SK-N-SH treated with all-trans-retinoic acid at 6 μM for 48 hours (cell line): ENCODE measurements at regions not wholly inside any gene's neighbourhood (a gene's known extent, or its start where the extent isn't known, plus 50 kb on each side); places are given as distances from the start of the nearest gene placed in this dataset.

ENCODE experiments used
- ATAC-seq: fragments of 200-7000 bp; cut with Tn5 transposase; 3 replicates; pipeline ENCODE4 v1.9.1; 2020; ENCODE audit warnings: mild to moderate bottlenecking, moderate library complexity
- ARNTL ChIP-seq: fragments of 450-650 bp; formaldehyde crosslinking; IDR thresholded peaks from 2 replicates; pipeline ENCODE4 v1.5.0; 2020; ENCODE audit warnings: low read depth, mild to moderate bottlenecking, moderate library complexity, borderline replicate concordance
- BACH2 ChIP-seq: fragments of 250-450 bp; sonication (Bioruptor Pico); IDR thresholded peaks from 2 replicates; pipeline ENCODE4 v1.9.0; 2021; ENCODE audit warnings: mild to moderate bottlenecking, borderline replicate concordance
- ESRRG ChIP-seq: fragments of 250-450 bp; sonication (Bioruptor Pico); IDR thresholded peaks from 2 replicates; pipeline ENCODE4 v1.6.1; 2021; ENCODE audit warnings: mild to moderate bottlenecking
- GLIS3 ChIP-seq: fragments of 250-450 bp; sonication (Bioruptor Pico); IDR thresholded peaks from 2 replicates; pipeline ENCODE4 v1.5.0; 2020; ENCODE audit warnings: mild to moderate bottlenecking, moderate library complexity
- OSR1 ChIP-seq: fragments of 250-450 bp; sonication (Bioruptor Pico); IDR thresholded peaks from 2 replicates; pipeline ENCODE4 v1.8.0; 2022; ENCODE audit warnings: moderate library complexity, mild to moderate bottlenecking, inconsistent platforms
- PATZ1 ChIP-seq: fragments of 250-450 bp; sonication (Bioruptor Pico); IDR thresholded peaks from 2 replicates; pipeline ENCODE4 v1.8.0; 2020; ENCODE audit warnings: mild to moderate bottlenecking, moderate library complexity, borderline replicate concordance
- PPARA ChIP-seq: fragments of 250-450 bp; sonication (Bioruptor Pico); IDR thresholded peaks from 2 replicates; pipeline ENCODE4 v1.5.0; 2020; ENCODE audit warnings: mild to moderate bottlenecking, borderline replicate concordance
- RARB ChIP-seq: fragments of 250-450 bp; sonication (Bioruptor Pico); IDR thresholded peaks from 2 replicates; pipeline ENCODE4 v1.8.0; 2021; ENCODE audit warnings: mild to moderate bottlenecking, moderate library complexity
- SNAI2 ChIP-seq: fragments of 250-450 bp; sonication (Bioruptor Pico); IDR thresholded peaks from 2 replicates; pipeline ENCODE4 v1.5.0; 2020; ENCODE audit warnings: mild to moderate bottlenecking, moderate library complexity
- TCF4 ChIP-seq: fragments of 250-450 bp; sonication (Bioruptor Pico); IDR thresholded peaks from 2 replicates; pipeline ENCODE4 v1.8.0; 2021; ENCODE audit warnings: mild to moderate bottlenecking, moderate library complexity, borderline replicate concordance
- TOX ChIP-seq: fragments of 250-450 bp; sonication (Bioruptor Pico); IDR thresholded peaks from 2 replicates; pipeline ENCODE4 v1.8.0; 2021; ENCODE audit warnings: mild to moderate bottlenecking, moderate library complexity, borderline replicate concordance
- TSHZ2 ChIP-seq: fragments of 250-450 bp; sonication (Bioruptor Pico); IDR thresholded peaks from 2 replicates; pipeline ENCODE4 v1.5.0; 2020; ENCODE audit warnings: mild to moderate bottlenecking, moderate library complexity
- ZC3H10 ChIP-seq: fragments of 250-450 bp; sonication (Bioruptor Pico); IDR thresholded peaks from 2 replicates; pipeline ENCODE4 v1.5.1; 2021; ENCODE audit warnings: mild to moderate bottlenecking, moderate library complexity
- ZFP3 ChIP-seq: fragments of 250-450 bp; sonication (Bioruptor Pico); IDR thresholded peaks from 2 replicates; pipeline ENCODE4 v1.5.0; 2020; ENCODE audit warnings: mild to moderate bottlenecking, moderate library complexity
- ZFP30 ChIP-seq: fragments of 450-650 bp; formaldehyde crosslinking; IDR thresholded peaks from 2 replicates; pipeline ENCODE4 v1.5.0; 2022; ENCODE audit warnings: mild to moderate bottlenecking, moderate library complexity
- ZNF565 ChIP-seq: fragments of 450-650 bp; formaldehyde crosslinking; conservative IDR thresholded peaks from 2 replicates; pipeline ENCODE4 v1.5.0; 2020; ENCODE audit warnings: low read depth, mild to moderate bottlenecking, moderate library complexity
- ZNF8 ChIP-seq: fragments of 450-650 bp; formaldehyde crosslinking; IDR thresholded peaks from 2 replicates; pipeline ENCODE4 v1.5.0; 2020; ENCODE audit warnings: mild to moderate bottlenecking, moderate library complexity
- TF ChIP-seq, protein P1 (sequence below): fragments of 250-450 bp; sonication (Bioruptor Pico); IDR thresholded peaks from 2 replicates; pipeline ENCODE4 v1.5.1; 2020; ENCODE audit warnings: low read depth, mild to moderate bottlenecking, moderate library complexity

DNA sequence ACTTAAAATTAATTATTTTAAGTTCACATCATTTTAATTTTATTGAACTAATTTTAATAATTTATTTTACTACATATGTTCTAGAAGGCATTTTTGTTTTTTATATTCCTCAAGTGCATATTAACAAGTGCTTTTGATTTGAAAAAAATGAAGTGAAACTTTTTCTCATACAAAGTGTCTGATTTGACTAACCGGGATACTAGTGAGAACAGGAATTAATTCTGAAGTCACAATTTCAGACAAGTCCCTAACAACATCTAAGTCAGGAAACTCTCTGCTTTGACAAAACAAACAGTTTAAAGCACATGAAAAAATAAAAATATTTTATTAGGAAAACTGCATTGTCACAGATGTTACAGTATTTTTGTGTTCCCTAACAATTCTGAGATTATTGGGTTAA, 1166.3 kb upstream of the CITED2 start (continued):
- TF ChIP-seq, protein P1, sequence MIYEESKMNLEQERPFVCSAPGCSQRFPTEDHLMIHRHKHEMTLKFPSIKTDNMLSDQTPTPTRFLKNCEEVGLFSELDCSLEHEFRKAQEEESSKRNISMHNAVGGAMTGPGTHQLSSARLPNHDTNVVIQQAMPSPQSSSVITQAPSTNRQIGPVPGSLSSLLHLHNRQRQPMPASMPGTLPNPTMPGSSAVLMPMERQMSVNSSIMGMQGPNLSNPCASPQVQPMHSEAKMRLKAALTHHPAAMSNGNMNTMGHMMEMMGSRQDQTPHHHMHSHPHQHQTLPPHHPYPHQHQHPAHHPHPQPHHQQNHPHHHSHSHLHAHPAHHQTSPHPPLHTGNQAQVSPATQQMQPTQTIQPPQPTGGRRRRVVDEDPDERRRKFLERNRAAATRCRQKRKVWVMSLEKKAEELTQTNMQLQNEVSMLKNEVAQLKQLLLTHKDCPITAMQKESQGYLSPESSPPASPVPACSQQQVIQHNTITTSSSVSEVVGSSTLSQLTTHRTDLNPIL (CRISPR knock-in tag) = no peak
- no peak for TF ChIP-seq ZC3H10 (CRISPR knock-in tag)

- TF ChIP-seq, protein P1 (CRISPR knock-in tag) = no peak
- no peak for TF ChIP-seq TOX (CRISPR knock-in tag)
- 0 out of 2 replicates have a peak, but pooled peaks have one; percentile 32 for TF ChIP-seq OSR1
- ATAC-seq = peak; percentile 28; the same call in 2 of the 3 replicates
Observed at GRCh38 chr6:140538926-140539325, 1164.5 kb upstream of the CITED2 start.

DNA sequence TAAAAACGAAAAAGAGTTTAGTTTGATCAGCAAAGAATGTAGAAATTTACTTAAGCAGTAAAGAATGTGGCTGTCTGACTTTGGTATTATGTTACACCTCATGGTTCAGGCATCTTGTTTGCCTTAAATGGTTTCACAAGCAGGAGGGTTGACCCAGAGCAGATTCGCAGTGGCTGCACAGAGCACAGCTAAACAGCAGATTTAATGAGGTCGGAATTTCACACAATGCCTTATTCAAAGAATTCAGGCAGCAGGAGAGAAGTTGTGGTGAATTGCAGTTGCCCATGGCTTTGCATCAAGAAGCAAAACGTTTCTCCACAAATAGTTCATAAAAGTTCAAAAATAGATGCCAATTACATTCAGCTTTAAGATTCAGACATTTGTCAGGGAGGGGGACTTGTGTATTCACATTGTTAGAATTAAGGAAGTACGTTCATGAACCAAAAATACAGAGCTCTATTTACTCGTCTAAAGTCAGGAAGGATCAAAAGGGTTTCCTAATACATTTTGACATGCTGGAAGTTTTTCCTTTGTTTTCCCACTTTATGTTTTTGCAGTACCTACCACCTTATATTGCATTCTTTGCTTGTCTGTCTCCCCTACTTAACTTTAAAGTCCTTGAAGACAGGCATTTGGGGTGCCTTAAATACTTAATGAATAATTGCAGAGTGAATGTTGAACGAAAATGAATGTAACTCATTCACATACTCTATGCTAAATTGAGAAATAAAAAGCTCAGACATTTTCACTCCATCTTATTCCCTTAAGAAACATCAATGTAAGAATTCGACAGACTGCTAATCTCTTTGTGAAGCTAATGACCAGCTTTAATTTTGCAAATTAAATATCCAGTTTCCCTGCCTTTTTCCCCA, 1163.6 kb upstream of the CITED2 start:
- TF ChIP-seq ZC3H10 (CRISPR knock-in tag) (0 out of 2 replicates have a peak, but pooled peaks have one; percentile 6), SNAI2 (CRISPR knock-in tag) (no peak)
- peak; percentile 95 for ATAC-seq

DNA sequence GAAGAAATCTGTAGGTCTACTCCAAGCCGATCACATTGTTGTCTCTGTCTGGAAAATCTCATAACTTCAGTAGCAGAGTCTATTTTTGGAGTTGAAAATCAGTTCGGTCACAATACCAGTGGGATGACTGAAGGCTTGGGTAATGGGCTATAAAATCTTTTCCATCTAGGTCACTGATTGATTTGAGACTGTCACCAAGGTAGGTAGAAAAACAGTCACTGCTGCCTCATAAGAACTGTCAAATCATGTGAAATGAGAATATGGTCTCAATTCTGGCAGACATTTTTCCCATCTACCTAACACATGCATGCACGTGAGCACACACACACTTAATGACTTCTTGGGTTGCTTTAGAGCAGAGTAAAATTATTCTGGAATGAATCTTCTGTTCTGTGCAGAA, 1162.8 kb upstream of the CITED2 start:
- ATAC-seq = peak; percentile 24

GRCh38 chr6:140535511-140535910, 1161.1 kb upstream of the CITED2 start:
- ATAC-seq = no peak
- TF ChIP-seq TCF4 (CRISPR knock-in tag) (no peak), ZFP30 (CRISPR knock-in tag) (no peak), SNAI2 (CRISPR knock-in tag) (no peak), TSHZ2 (CRISPR knock-in tag) (no peak), ZFP3 (CRISPR knock-in tag) (no peak), ESRRG (CRISPR knock-in tag) (no peak), ZNF565 (CRISPR knock-in tag) (no peak), ZC3H10 (CRISPR knock-in tag) (no peak)
- TF ChIP-seq, protein P1 (CRISPR knock-in tag) = no peak

More for the DNA sequence above, 1162.8 kb upstream of the CITED2 start:
- TF ChIP-seq BACH2 (CRISPR knock-in tag) = no peak
- TF ChIP-seq ESRRG (CRISPR knock-in tag) = no peak
- TF ChIP-seq PATZ1 (CRISPR knock-in tag) = no peak
- no peak for TF ChIP-seq TSHZ2 (CRISPR knock-in tag)
- no peak for TF ChIP-seq GLIS3 (CRISPR knock-in tag)
- TF ChIP-seq PPARA (CRISPR knock-in tag) = no peak
- no peak for TF ChIP-seq ZNF8 (CRISPR knock-in tag)
- TF ChIP-seq SNAI2 (CRISPR knock-in tag) = no peak
- TF ChIP-seq OSR1 = no peak
- TF ChIP-seq ZFP30 (CRISPR knock-in tag) = no peak
- no peak for TF ChIP-seq RARB (CRISPR knock-in tag)
- TF ChIP-seq ARNTL = no peak
